Loucy (cell line): ENCODE measurements at regions not wholly inside any gene's neighbourhood (a gene's known extent, or its start where the extent isn't known, plus 50 kb on each side); places are given as distances from the start of the nearest gene placed in this dataset.

Source experiments
- H2AFZ ChIP-seq: fragments of 200-600 bp; sonication (generic); 2 replicates; pipeline ENCODE4 v1.6.0; 2016; ENCODE audit warnings: antibody characterized with exemption, mild to moderate bottlenecking, low read length, moderate library complexity
- H3F3A ChIP-seq: fragments of 200-600 bp; 2 replicates; pipeline ENCODE4 v1.6.0; 2016; ENCODE audit warnings: antibody characterized with exemption, low read depth, mild to moderate bottlenecking
- H3K27me3 ChIP-seq: fragments of 200-600 bp; sonication (generic); 2 replicates; pipeline ENCODE4 v1.6.1; 2014; ENCODE audit warnings: low read length, mild to moderate bottlenecking; ENCODE audit not compliant: insufficient read depth, poor library complexity, severe bottlenecking
- H3K36me3 ChIP-seq: fragments of 200-600 bp; sonication (generic); 2 replicates; pipeline ENCODE4 v1.6.1; 2016; ENCODE audit warnings: low read length; ENCODE audit not compliant: insufficient read depth
- H3K4me1 ChIP-seq: fragments of 200-600 bp; sonication (generic); 2 replicates; pipeline ENCODE4 v1.5.1; 2014; ENCODE audit warnings: low read length, mild to moderate bottlenecking; ENCODE audit not compliant: insufficient read depth, poor library complexity, severe bottlenecking
- H3K4me2 ChIP-seq: fragments of 200-600 bp; sonication (generic); 2 replicates; pipeline ENCODE4 v1.6.0; 2014; ENCODE audit warnings: antibody characterized with exemption, low read length, low read depth, mild to moderate bottlenecking; ENCODE audit not compliant: poor library complexity, severe bottlenecking
- H3K4me3 ChIP-seq: fragments of 200-600 bp; sonication (generic); 2 replicates; pipeline ENCODE4 v1.5.1; 2014; ENCODE audit warnings: low read length, mild to moderate bottlenecking, mixed read lengths; ENCODE audit not compliant: poor library complexity, severe bottlenecking
- H3K79me2 ChIP-seq: fragments of 200-600 bp; sonication (generic); 2 replicates; pipeline ENCODE4 v1.6.1; 2014; ENCODE audit warnings: low read length; ENCODE audit not compliant: insufficient read depth
- H3K9ac ChIP-seq: fragments of 200-600 bp; sonication (generic); 2 replicates; pipeline ENCODE4 v1.6.0; 2014; ENCODE audit warnings: mild to moderate bottlenecking, low read depth, low read length, moderate library complexity; ENCODE audit not compliant: poor library complexity, severe bottlenecking
- H3K9me2 ChIP-seq: fragments of 200-600 bp; sonication (generic); replicated peaks from 2 replicates; pipeline ENCODE4 v1.6.1; 2016; ENCODE audit warnings: low read depth, low read length, mixed read lengths
- H3K9me3 ChIP-seq: fragments of 200-600 bp; sonication (generic); 2 replicates; pipeline ENCODE4 v1.6.1; 2014; ENCODE audit warnings: mild to moderate bottlenecking, antibody characterized with exemption, low read length, low read depth; ENCODE audit not compliant: insufficient read depth
- H4K20me1 ChIP-seq: fragments of 200-600 bp; sonication (generic); 2 replicates; pipeline ENCODE4 v1.6.0; 2014; ENCODE audit warnings: antibody characterized with exemption, low read length, mild to moderate bottlenecking; ENCODE audit not compliant: insufficient read depth, poor library complexity, severe bottlenecking
- CTCF ChIP-seq: fragments of 200-600 bp; sonication (generic); conservative IDR thresholded peaks from 2 replicates; pipeline ENCODE4 v1.5.1; 2014; ENCODE audit warnings: mild to moderate bottlenecking, antibody characterized with exemption, low read length
- EZH2phosphoT487 ChIP-seq: fragments of 200-600 bp; IDR thresholded peaks from 2 replicates; pipeline ENCODE4 v1.6.1; 2018; ENCODE audit warnings: antibody characterized with exemption, mild to moderate bottlenecking, moderate library complexity, borderline replicate concordance

- Histone ChIP-seq H3K4me3 (no peak overlapping the region), H3K27me3 (no peaks in the 10 kb centered on the region), H3K4me1 (no peaks in the 10 kb centered on the region), H3K9me3 (no peaks in the 10 kb centered on the region), H2AFZ (no peak overlapping the region), H3K36me3 (no peaks in the 10 kb centered on the region), H3K79me2 (no peaks in the 10 kb centered on the region), H3F3A (no peaks in the 10 kb centered on the region), H3K9me2 (no peaks in the 10 kb centered on the region), H3K9ac (no peak overlapping the region), H4K20me1 (no peaks in the 10 kb centered on the region), H3K4me2 (no peak overlapping the region)
- TF ChIP-seq CTCF (no peak), EZH2phosphoT487 (no peak)
Observed at GRCh38 chr1:187226396-187226795, 397.6 kb downstream of the PLA2G4A start.

- H3K9ac ChIP-seq = no peak overlapping the region
- TF ChIP-seq EZH2phosphoT487 (no peak), CTCF (no peak)
- no peaks in the 10 kb centered on the region for H3K27me3 ChIP-seq
- H3K4me1 ChIP-seq = no peaks in the 10 kb centered on the region
- H4K20me1 ChIP-seq = no peaks in the 10 kb centered on the region
- H3K4me2 ChIP-seq = no peak overlapping the region
- no peaks in the 10 kb centered on the region for H3K9me2 ChIP-seq
- no peak overlapping the region for H2AFZ ChIP-seq
- no peaks in the 10 kb centered on the region for H3K79me2 ChIP-seq
- H3F3A ChIP-seq = no peaks in the 10 kb centered on the region
- no peaks in the 10 kb centered on the region for H3K36me3 ChIP-seq
- no peak overlapping the region for H3K4me3 ChIP-seq
- H3K9me3 ChIP-seq = no peaks in the 10 kb centered on the region
Observed at GRCh38 chr1:187228790-187229189, 400.0 kb downstream of the PLA2G4A start.

- TF ChIP-seq CTCF = no peak
- TF ChIP-seq EZH2phosphoT487 = no peak
- Histone ChIP-seq H3K4me1 (no peaks in the 10 kb centered on the region), H2AFZ (no peak overlapping the region), H3K27me3 (no peaks in the 10 kb centered on the region), H3K4me2 (no peak overlapping the region), H3K9me2 (no peaks in the 10 kb centered on the region), H3K79me2 (no peaks in the 10 kb centered on the region), H3F3A (no peaks in the 10 kb centered on the region), H4K20me1 (no peaks in the 10 kb centered on the region), H3K4me3 (no peak overlapping the region), H3K9me3 (no peaks in the 10 kb centered on the region), H3K36me3 (no peaks in the 10 kb centered on the region), H3K9ac (no peak overlapping the region)
Observed at GRCh38 chr1:187229496-187229895, 400.7 kb downstream of the PLA2G4A start.
